ENCODE measurements at regions not wholly inside any gene's neighbourhood (a gene's known extent, or its start where the extent isn't known, plus 50 kb on each side); places are given as distances from the start of the nearest gene placed in this dataset.

DNA sequence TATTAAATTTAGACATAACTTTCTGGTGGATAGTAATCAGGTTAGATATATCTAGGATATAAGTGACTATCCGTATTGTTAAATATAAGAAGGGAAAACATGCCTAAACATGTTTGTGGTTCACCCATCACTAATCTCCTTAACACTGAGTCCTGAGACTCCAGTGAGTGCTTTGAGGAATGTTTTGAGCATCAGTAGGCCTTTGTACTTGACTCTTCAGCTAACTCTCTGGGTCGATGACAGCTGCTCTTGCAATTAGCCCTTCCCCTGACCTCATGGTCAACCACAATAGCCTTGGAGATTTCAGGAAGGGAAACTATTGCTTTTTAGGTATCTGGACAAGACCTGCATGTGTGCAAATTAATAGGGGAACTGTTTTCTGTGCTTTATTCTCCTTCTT lies 716.8 kb downstream of the EPHA4 start:
- no peak for DNase-seq (ENCODE audit: low spot score)

DNA sequence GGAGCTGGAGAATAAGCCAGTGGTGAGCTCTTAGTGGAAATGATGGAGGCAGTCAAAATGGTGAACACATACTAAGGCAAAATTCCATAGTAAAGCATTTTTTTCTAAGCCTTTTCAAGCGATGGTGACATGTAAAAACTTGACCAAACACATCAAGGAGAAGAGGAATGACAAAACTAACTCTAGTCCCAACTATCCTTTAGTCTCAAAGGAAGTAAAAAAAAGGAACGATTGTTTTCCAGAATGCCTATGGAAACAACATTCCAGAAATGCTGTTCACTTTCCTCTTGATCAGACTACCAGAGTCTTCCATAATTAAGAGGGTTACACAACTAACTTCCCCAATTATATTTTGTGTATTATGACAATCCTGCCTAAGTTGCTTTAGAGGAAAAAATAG lies 715.6 kb downstream of the EPHA4 start:
- DNase-seq (ENCODE audit: low spot score): no peak

DNA sequence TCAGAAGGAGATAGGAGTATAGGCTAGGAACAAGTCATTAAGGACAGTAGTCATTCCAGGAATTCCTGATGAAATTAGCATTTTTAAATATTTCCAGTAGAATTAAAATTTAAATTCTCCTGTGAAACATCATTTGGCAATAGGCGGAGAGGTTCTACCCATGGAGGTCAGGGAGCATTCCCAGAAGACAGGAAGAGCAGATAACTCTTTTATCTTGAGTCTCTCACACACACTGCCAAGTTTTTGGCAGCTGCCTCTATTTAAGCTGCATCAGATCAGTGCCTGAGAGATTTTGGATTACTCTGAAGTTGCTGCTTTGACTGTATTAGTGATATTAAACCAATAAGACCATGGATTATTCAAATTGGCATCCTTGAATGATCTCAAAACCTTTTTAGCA lies 714.7 kb downstream of the EPHA4 start:
- DNase-seq (ENCODE audit: low spot score): no peak

DNA sequence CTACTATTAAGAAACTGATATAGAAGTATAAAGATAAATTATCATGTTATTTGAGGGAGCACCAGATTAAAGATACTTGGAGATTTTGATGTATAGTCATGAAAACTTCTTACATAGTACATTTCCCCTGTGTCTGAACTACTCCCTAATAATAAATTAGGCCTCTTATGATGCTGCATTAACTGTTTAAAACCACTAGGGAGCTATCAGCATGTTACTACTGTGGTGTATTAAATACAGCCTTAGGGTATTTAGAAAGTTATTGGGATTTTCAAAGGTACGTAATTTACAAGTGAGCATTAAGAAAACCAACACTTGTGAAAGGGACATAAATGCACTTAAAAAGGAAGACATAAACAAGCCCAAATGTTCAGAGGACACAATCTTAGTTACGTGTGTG lies 714.0 kb downstream of the EPHA4 start:
- DNase-seq (ENCODE audit: low spot score): no peak

DNA sequence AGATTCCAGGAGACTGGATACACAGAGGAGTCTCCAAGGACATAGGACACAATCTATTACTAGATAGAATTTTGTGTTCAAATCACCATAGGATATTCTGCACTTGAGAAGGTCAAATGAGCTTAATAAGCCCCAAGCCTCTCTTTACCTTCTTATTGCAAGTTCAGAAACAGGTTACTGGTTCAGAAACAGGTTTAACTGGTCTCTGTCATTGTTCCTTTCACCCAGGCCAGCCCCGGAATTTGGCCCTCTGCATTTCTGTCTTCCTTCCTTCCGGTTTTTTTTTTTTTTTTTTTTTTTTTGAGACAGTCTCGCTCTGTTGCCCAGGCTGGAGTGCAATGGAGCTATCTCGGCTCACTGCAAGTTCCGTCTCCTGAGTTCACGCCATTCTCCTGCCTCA lies 700.2 kb downstream of the EPHA4 start:
- no peak for DNase-seq (ENCODE audit: low spot score)

DNA sequence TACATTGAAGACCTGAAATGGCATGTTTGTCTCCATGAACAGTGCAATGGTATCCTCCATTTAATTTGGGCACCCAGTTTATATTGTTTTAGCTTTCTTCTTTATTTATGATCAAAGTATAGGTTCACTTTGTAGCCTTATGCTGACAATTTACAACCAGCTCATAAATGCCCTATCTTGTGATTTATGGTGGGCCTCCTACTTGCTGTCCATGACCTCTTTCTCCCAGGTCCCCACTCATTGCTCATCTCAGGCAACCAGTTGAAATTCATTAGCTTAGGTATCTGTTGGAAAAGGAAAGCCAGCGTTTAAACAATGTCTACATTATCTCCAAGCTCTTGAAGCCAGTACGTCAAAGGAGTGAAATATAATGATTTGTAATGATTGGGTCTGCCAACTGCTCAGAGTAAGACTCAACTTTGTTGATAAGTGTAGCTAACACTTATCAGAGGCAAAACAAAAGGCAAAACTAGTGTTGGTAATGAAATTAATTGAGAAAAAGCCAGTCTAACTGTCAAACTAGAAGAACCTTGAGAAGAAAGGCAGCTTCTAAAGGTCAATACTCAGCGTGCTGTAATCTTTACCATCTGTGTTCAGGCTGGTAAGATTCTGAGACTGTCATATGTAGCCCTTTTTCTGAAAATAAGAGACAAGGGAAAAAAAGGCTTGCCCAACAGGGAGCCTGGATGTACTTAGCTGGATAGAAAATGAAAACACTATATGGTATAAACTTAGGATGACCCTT lies 695.9 kb downstream of the EPHA4 start:
- DNase-seq (ENCODE audit: low spot score): no peak

DNA sequence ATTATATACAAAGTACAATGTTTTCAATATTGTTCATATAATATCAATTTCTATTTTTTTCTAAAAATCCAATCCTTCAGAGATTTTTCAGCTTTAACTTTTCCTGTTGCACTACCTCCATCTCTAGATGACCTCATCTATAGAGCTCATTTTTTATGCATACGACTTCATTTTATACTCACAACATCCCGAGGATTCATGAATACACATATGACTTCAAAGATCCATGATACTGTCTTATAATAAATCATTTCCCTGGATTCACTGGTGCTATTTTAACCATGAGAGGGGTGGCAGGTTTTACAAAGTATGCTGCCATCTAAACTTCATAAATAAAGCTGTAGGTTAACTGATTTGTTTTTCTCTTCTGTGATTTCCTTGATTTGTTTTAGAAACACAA lies 694.6 kb downstream of the EPHA4 start:
- DNase-seq (ENCODE audit: low spot score): no peak

DNA sequence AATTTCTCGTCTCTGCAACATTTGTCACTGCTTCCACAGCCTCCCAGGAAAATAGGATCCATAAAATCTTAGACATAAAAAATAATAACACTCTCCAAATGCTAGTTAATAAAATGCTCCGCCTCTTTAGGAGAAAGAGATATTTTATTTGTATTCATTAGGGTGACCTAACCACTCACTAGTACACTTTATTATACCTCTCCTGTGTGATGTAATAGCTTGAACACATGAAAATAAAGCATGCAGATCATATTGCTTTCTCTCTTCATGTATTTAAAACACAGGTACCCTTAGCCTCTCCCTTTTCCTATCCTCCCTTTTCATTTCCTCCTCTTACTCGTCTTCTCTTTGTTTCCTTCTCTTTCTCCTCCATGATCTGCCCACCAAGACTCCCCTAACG lies 694.2 kb downstream of the EPHA4 start:
- DNase-seq (ENCODE audit: low spot score): no peak

DNA sequence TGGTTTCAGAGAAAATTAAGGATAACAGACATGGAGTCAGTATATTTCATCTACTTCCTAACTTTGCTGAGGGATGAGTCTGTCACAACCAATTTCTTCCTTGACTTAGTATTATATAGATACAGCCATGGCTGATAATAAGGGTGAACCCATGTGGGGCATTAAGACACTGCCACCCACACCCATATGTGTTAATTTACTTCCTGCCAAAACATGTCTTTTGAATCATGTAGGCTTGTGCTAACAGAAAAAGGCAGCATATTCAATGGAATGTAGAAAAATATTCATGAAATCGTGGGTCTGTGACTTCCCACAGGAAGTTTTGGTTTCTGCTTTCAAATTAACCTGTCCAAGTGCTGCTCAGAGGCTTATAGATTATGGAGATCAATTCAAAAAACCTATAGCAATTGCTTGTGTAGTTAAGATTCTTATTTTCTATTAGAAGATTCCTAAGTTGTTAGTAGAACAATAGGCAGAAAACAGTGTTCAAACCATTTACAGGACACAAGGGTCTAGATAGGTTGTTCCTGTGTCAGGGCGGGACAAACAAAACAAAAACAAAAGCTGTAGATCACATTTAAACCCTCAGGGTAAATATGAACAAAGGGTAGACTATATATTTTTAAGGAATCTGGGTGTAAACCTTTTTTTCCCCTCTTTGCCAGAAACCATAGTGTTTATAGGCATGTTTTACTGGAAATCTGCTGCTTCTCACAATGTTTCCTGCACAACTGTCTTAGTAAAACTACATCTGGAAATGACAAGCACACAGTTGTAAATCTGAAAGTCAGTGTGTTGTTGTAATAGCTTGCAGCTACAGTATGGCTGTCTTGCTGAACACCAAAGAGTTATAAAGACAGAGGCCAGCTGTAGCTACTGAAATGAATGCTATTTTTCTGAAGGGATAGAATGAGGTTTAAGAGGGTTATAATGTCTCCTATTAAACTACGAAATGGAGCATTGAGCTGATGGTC lies 691.2 kb downstream of the EPHA4 start:
- DNase-seq (ENCODE audit: low spot score): no peak

DNA sequence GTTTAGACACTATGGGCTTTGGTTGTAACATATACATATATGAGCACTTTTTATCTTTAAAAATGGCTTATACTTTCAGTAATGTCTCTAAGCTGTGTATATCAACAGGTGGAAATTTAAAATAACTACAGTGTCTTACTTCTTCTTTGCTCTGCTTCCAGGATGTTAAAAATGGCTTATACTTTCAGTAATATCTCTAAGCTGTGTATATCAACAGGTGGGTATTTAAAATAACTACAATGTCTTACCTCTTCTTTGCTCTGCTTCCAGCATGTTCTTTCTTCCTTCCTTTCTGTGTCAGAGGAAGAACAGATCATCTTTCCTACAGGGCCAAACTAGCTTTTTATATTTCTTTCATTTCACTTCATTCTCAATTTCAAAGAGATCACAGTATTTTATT lies 689.6 kb downstream of the EPHA4 start:
- no peak for DNase-seq (ENCODE audit: low spot score)

DNA sequence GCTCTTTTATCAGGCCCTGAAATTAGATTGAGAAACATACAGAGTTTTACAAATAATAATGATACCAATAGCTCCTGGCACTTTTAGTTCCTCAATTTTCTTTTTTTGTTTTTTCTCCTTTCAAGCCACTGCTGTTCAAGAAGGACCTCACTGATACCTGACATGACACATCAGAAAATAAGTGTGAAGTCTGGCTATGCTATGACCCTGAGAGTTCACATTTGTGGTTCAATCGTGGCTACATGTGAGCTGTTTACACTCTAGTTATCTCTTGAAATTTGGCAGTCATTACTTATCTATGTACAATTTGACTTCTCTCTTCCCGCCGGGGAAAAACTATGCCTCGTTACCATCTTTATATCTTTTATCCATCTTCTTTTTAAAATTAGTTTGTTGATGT lies 686.5 kb downstream of the EPHA4 start:
- no peak for DNase-seq (ENCODE audit: low spot score)

DNA sequence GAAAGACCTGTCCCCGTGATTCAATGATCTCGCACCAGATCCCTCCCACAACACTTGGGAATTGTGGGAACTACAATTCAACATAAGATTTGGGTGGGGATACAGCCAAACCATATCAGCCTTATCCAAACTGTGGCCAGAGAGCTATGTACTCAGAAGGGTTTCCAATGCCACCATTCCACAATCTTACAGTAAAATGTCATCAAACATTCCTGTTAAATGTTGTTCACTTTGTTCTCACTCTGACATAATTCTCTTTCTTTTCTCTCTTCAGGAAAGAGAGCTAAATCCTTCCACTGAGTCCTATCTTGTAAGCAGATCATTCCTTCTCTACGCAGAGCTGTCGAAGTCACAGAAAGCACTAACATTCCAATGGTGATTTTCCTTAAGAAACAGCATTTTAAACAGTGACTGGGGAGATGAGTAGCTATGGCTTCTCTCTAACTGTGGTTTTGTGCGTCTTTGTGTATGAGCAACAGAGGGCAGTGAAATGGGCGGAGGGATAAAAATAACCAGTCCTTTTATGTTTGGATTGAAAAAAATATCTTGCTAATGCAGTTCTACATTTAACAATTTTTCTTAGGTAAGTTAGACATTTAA lies 684.7 kb downstream of the EPHA4 start:
- no peak for DNase-seq (ENCODE audit: low spot score)

DNA sequence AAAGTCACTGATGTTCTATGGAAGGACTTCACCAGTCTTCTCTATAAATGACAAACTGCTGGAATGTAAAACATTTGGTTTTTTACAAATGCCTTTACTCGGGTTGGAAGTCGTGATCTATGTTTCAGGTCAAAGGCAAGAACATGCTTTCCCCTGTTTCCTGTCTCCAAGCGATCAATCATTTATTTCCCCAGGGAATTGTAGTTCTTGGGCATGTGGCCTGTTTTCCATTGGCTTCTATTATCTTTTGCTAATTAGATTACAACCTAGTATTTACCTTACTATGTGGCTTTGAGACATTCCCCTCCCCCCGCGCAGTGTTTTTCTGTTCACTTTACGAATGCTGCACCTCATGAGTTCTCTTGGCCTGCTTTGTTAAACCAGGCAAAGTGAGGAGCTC lies 684.2 kb downstream of the EPHA4 start:
- DNase-seq (ENCODE audit: low spot score): no peak

DNA sequence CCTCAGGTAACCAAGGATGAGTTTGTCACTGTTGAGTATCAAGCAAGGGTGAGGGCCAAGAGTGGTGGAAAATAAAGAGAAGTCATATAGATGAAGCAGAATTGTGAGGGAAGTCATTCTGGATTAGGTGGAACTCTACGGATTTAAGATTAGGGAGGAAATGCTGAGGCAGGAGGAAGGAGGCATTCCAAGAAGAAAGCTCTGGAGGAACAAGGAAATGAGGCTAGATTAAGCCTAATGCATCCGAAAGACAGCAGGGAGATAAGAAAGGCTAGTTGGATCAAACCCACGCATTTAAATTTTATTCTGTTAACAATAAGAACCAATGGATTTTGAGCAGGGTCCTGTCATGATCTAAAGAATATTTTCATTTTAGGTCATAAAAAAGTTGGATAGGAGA lies 681.2 kb downstream of the EPHA4 start:
- DNase-seq (ENCODE audit: low spot score): no peak

DNA sequence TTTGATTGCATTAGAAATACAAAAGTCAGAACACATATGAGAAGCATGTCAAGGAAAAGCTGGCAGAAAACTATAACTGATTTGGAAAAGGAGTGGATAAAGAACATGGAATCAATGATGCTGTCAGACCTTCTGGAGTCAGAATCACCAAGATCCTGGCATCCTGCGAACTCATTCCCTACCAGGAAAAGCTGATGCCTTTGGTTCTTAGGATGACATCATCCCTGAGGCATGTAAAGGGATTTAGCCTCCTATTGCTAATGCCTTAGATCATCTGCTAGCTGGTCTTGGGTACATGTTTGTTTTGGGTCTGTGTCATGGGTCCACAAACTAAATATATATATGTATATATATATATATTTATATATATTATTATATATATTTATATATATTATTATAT lies 680.7 kb downstream of the EPHA4 start:
- DNase-seq (ENCODE audit: low spot score): peak; percentile 42

DNA sequence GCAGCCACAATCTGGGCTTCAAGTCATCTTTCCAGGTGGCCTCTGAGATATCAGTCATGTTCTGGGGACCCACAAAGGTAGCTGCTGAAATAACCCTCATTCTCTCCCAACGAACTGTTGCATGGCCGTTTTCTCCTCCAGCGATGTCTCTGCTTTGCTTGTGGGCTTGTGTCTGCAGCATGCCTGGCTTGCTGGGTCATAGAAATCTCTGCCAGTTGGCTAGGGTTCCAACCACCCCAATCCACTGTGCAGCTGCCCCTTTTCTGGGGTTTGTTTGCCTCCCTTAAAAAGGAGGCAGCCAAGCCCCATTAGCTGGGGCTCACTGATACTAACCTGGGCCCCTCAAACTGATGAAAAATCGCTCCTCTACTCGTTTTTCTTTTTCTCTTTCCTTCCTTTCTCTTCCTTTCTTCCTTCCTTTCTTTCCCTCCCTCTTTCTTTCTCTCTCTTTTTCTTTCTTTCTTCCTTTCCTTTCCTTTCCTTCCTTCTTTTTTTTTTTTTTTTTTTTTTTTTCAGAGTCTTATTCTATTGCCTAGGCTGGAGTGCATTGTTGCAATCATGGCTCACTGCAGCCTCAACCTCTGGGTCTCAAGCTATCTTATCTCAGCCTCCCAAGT lies 680.0 kb downstream of the EPHA4 start:
- DNase-seq (ENCODE audit: low spot score): no peak

DNA sequence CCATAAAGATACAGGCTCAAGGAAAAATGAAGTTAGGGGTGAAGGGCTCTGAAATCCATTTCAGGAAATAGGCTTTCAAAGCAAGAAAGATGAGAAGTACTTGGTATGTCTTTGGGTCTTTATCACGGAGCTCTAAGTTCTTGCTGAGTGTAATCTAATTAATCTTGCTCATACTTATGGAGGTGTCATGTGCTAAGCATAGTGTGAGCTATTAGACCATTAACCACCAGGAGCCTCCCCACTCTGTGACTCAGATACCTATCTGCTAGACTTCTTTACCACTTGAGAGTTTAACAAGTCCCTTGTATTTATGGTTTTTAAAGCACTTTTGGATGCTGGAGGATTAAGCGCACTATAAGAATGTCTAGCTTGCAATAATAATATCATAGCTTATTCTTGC lies 678.7 kb downstream of the EPHA4 start:
- DNase-seq (ENCODE audit: low spot score): no peak

DNA sequence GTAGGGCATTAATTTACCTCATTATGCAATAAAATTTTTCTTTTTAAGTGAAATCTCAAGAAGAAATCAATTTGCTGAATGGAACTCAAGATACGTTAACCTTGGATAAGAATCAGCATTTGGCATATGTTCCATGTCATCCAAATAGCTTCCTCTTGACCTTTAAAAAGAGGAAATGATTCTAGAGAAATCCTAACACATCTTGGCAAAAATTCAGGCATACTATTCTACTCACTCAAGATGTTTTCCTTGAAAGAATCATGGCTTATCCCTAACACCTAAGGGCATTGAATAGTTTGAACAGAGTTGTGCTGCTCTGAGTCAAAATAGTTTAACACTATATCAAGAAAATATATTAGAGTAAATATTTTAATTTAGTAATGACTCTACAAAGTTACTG lies 678.0 kb downstream of the EPHA4 start:
- DNase-seq (ENCODE audit: low spot score): no peak

DNA sequence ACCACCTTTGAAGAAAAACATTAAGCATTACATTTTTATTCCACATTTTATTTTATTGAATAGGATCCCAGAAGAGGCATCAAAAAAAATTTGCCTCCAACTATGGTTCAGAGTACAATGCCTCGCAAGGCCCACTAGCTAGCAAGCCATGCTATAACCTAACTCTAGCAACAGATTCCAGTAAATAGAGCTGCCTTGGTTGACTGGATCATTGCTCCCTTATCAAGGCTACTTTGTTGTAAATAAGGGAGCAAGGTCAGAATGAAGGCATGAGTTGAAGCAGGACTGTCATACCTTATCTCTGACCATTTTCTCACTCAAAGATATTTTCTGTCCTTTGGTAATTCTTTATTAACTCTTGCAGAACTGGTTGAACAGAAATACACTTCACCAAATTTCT lies 672.6 kb downstream of the EPHA4 start:
- DNase-seq (ENCODE audit: low spot score): no peak

DNA sequence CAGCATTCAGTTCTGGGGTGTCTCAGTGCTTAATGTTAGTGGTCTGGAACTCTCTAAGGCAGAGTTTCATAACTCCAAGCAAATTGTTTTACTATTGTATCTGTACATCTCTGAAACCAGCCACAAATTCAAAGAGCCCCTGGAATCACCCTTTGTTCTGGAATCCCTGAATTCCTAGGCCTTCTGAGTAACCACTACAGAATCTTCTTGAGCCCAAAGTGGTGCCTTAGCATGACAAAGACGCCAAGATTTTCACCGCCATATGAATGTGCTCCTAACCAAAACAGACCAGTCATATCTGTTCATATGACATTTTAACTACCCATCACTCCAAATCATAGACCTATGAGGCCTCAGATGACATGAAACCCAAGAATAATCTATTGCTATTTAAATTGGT lies 668.1 kb downstream of the EPHA4 start:
- no peak for DNase-seq (ENCODE audit: low spot score)

DNA sequence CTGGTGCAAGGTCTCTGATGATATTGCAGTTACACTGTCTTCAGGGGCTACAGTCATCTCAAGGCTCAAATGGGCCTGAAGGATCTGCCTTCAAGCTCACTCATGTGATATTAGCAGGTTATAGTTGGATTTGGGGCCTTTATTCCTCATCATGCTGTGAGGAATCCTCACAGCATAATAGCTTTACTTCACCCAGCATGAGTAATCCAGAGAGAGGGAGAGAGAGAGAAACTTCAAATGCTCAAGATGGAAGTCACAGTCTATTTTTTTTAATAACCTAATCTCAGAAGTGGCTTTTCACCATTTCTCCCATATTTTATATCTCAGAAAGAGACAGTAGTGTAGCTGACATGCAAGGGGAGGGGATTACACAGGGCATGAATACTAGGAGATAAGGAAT lies 658.7 kb downstream of the EPHA4 start:
- no peak for DNase-seq (ENCODE audit: low spot score)

DNA sequence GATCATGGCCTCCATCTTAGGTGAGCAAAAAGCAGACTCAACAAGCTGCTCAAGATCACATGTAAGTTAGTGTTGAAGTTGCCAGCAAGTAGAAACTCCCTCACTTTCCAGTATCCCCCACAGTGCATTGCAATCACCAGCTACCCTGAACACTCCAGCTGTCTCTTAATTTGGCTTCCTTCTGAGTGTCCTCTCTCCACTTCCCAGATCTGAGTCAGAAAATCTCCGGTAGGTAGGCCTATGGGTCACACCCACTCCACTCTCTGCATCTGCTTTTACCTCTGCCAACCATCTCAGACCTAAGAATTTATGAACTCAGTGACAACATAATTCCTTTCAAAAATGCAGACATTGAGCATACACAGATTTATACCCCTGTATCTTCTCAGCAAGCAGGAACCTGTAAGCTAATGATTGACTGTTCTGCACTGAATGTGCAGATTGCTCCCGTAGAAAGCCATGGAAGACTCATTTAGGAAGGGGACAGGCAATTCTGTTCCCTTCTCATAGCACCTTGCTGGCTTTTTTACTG lies 656.9 kb downstream of the EPHA4 start:
- no peak for DNase-seq (ENCODE audit: low spot score)
